ENCODE measurements at regions not wholly inside any gene's neighbourhood (a gene's known extent, or its start where the extent isn't known, plus 50 kb on each side); places are given as distances from the start of the nearest gene placed in this dataset.

DNA sequence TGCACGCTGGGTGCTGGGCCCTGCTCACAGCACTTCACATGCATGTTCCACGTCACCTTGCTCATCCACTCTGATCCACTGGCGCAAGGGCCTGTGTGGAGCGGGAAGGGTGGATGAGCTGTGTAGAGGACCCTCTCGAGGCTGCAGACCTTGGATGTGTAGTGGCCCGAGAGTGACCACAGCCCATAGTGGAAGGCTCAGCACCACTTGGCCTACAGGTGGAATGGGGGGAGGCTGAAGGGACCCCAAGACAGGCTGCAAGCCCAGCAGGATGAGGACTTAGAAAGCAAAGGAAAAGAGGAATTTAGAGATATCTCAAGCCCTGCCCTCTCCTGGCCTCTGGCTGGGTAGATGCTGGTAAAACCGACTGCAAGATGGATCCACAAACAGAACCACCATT lies 175.9 kb upstream of the COPS8 start:
- Histone ChIP-seq H2AFZ (ENCODE audit: low read depth, low read length) (no peak overlapping the region), H4K20me1 (replicated peaks; ENCODE audit: control insufficient read depth, insufficient read depth, low read length) (no peaks in the 10 kb centered on the region), H3K4me2 (ENCODE audit: insufficient read depth, low read length) (no peak overlapping the region), H3K4me1 (replicated peaks in 1 of 2; ENCODE audit: control insufficient read depth in 2 of 2, insufficient read depth in 2 of 2, low read length in 2 of 2) (no peaks in the 10 kb centered on the region), H3K27ac (ENCODE audit: extremely low read depth, low read depth, low read length) (no peak overlapping the region), H3K36me3 (ENCODE audit: control insufficient read depth, insufficient read depth, low read length) (no peaks in the 10 kb centered on the region), H3K27me3 (ENCODE audit: control insufficient read depth in 2 of 2, insufficient read depth in 2 of 2, low read length in 2 of 2) (peaks cover 0 to 28% of the 10 kb centered on the region in 2 experiments; a peak in 2 of 5 replicates), H3K4me3 (no peak overlapping the region), H3K9me1 (ENCODE audit: control insufficient read depth, insufficient read depth, low read length) (no peaks in the 10 kb centered on the region), H3K9ac (ENCODE audit: insufficient read depth in 1 of 2, low read depth in 2 of 2, low read length in 2 of 2) (no peak overlapping the region), H3K79me2 (ENCODE audit: control insufficient read depth, insufficient read depth, low read length) (no peaks in the 10 kb centered on the region), H3K9me3 (replicated peaks; ENCODE audit: control insufficient read depth, insufficient read depth, low read depth, low read length) (no peaks in the 10 kb centered on the region)
- BruUV-seq (replicated peaks): no TSS peak
- CTCF ChIA-PET (ENCODE audit: low intra/inter-chr PET ratio): no interaction called here
- POLR2A ChIA-PET: no interaction called here
- no peak for ATAC-seq
- intact Hi-C loops (cut with micrococcal nuclease) (no loop called here), in situ Hi-C loops (cut with MboI) (no loop called here)
- DNase-seq (ENCODE audit: extremely low read depth in 1 of 4, low spot score in 3 of 4): no peak
- no peak for FAIRE-seq
- 2% methylated on average over 6 of the region's 7 CpGs for WGBS (ENCODE audit: insufficient coverage, low coverage, missing lambda C conversion rate)
- TF ChIP-seq BCOR (IDR thresholded peaks at IDR 0.05) (no peak), ZNF445 (CRISPR knock-in tag; IDR thresholded peaks at IDR 0.05; ENCODE audit: low read depth) (no peak), EHMT2 (IDR thresholded peaks at IDR 0.05) (no peak), ZKSCAN3 (CRISPR knock-in tag; IDR thresholded peaks at IDR 0.05) (no peak)
- TF ChIP-seq, protein P1, sequence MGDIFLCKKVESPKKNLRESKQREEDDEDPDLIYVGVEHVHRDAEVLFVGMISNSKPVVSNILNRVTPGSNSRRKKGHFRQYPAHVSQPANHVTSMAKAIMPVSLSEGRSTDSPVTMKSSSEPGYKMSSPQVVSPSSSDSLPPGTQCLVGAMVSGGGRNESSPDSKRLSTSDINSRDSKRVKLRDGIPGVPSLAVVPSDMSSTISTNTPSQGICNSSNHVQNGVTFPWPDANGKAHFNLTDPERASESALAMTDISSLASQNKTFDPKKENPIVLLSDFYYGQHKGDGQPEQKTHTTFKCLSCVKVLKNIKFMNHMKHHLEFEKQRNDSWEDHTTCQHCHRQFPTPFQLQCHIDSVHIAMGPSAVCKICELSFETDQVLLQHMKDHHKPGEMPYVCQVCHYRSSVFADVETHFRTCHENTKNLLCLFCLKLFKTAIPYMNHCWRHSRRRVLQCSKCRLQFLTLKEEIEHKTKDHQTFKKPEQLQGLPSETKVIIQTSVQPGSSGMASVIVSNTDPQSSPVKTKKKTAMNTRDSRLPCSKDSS (IDR thresholded peaks at IDR 0.05; ENCODE audit: low read depth, partially characterized antibody): no peak
- TF ChIP-seq, protein P2, sequence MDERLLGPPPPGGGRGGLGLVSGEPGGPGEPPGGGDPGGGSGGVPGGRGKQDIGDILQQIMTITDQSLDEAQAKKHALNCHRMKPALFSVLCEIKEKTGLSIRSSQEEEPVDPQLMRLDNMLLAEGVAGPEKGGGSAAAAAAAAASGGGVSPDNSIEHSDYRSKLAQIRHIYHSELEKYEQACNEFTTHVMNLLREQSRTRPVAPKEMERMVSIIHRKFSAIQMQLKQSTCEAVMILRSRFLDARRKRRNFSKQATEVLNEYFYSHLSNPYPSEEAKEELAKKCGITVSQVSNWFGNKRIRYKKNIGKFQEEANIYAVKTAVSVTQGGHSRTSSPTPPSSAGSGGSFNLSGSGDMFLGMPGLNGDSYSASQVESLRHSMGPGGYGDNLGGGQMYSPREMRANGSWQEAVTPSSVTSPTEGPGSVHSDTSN (CRISPR knock-in tag; IDR thresholded peaks at IDR 0.05; ENCODE audit: low read depth): no peak
- TF ChIP-seq, protein P2 (tag; conservative IDR thresholded peaks at IDR 0.05; ENCODE audit: low read depth): no peak

All from K562 (cell line).